Breast epithelium (tissue), 3 donors: ENCODE measurements at regions not wholly inside any gene's neighbourhood (a gene's known extent, or its start where the extent isn't known, plus 50 kb on each side); places are given as distances from the start of the nearest gene placed in this dataset.

Source experiments
- CTCF ChIP-seq, 3 donors: fragments of 450-650 bp; IDR thresholded peaks; one replicate each; pipeline ENCODE4 v1.5.1; 2016 to 2017; ENCODE audit warnings: antibody characterized with exemption in 3 of 3, mild to moderate bottlenecking in 3 of 3, moderate library complexity in 3 of 3
- POLR2AphosphoS5 ChIP-seq, 3 donors: sonication (generic); formaldehyde crosslinking; IDR thresholded peaks; one replicate each; pipeline ENCODE4 v1.6.1; 2017; ENCODE audit warnings: antibody characterized with exemption in 3 of 3

- TF ChIP-seq CTCF (IDR thresholded peaks at IDR 0.05) = no peak
- no peak for TF ChIP-seq POLR2AphosphoS5 (IDR thresholded peaks at IDR 0.05)
Measured at GRCh38 chr1:166350490-166350889, 183.7 kb upstream of the FAM78B start.
